Fibroblast of lung (primary cell): ENCODE measurements at regions not wholly inside any gene's neighbourhood (a gene's known extent, or its start where the extent isn't known, plus 50 kb on each side); places are given as distances from the start of the nearest gene placed in this dataset.

Source experiments
- DNase-seq, 2 donors: peaks; one replicate each; pipeline versions ENCODE4 v3.0.0 to v3.0.0-alpha.2; 2010; ENCODE audit warnings: low read depth in 2 of 2
- H2AFZ ChIP-seq: 2 replicates; pipeline ENCODE4 v1.5.1; 2012; ENCODE audit warnings: low read length, control low read depth, inconsistent platforms
- H3K27ac ChIP-seq: 2 replicates; pipeline ENCODE4 v1.5.1; 2011; ENCODE audit warnings: low read length, control low read depth; ENCODE audit not compliant: insufficient read depth
- H3K27me3 ChIP-seq: 2 replicates; pipeline ENCODE4 v1.5.1; 2011; ENCODE audit warnings: mild to moderate bottlenecking, low read length; ENCODE audit not compliant: control insufficient read depth, insufficient read depth
- H3K36me3 ChIP-seq: 2 replicates; pipeline ENCODE4 v1.5.1; 2011; ENCODE audit warnings: low read length; ENCODE audit not compliant: control insufficient read depth, insufficient read depth
- H3K4me1 ChIP-seq: 2 replicates; pipeline ENCODE4 v1.5.1; 2011; ENCODE audit warnings: low read length; ENCODE audit not compliant: control insufficient read depth, insufficient read depth; ENCODE audit errors: extremely low read depth
- H3K4me2 ChIP-seq: 2 replicates; pipeline ENCODE4 v1.5.1; 2011; ENCODE audit warnings: low read length, control low read depth; ENCODE audit not compliant: insufficient read depth; ENCODE audit errors: extremely low read depth
- H3K4me3 ChIP-seq, 4 experiments: fragments of 200-600 bp in 1 of 4; sonication (generic) in 1 of 4; replicated peaks in 1 of 4; 2 replicates each; pipeline ENCODE4 v1.5.1; 2011 to 2016; ENCODE audit warnings: low read length in 4 of 4, low read depth in 3 of 4, mild to moderate bottlenecking in 3 of 4, control low read depth in 2 of 4, inconsistent platforms in 1 of 4, mixed read lengths in 1 of 4; ENCODE audit not compliant: insufficient read depth in 1 of 4; ENCODE audit errors: control extremely low read depth in 1 of 4
- H3K79me2 ChIP-seq: 2 replicates; pipeline ENCODE4 v1.5.1; 2012; ENCODE audit warnings: mild to moderate bottlenecking, low read length, inconsistent platforms; ENCODE audit not compliant: control insufficient read depth, insufficient read depth
- H3K9ac ChIP-seq: 2 replicates; pipeline ENCODE4 v1.5.1; 2011; ENCODE audit warnings: mild to moderate bottlenecking, low read length, control low read depth; ENCODE audit not compliant: insufficient read depth
- H3K9me3 ChIP-seq: 2 replicates; pipeline ENCODE4 v1.5.1; 2012; ENCODE audit warnings: low read depth, low read length; ENCODE audit not compliant: control insufficient read depth, insufficient read depth
- H4K20me1 ChIP-seq: 2 replicates; pipeline ENCODE4 v1.5.1; 2011; ENCODE audit warnings: low read length; ENCODE audit not compliant: control insufficient read depth, insufficient read depth; ENCODE audit errors: extremely low read depth
- CTCF ChIP-seq, 2 donors: IDR thresholded peaks in 1 of 2; conservative IDR thresholded peaks in 1 of 2; 1 replicate in 1 of 2; 2 replicates in 1 of 2; pipeline ENCODE4 v1.5.1; 2011 to 2012; ENCODE audit warnings: low read length in 2 of 2, control low read depth in 1 of 2, inconsistent platforms in 1 of 2, low read depth in 1 of 2, mild to moderate bottlenecking in 1 of 2
- EZH2 ChIP-seq: IDR thresholded peaks from 2 replicates; pipeline ENCODE4 v1.5.1; 2012; ENCODE audit warnings: low read length, control low read depth, mild to moderate bottlenecking; ENCODE audit errors: missing control alignments

GRCh38 chr21:16011719-16012118 is 281.9 kb downstream of the USP25 start:
- Histone ChIP-seq H3K27ac (no peak overlapping the region), H3K4me1 (no peaks in the 10 kb centered on the region), H3K9ac (no peak overlapping the region), H3K27me3 (no peaks in the 10 kb centered on the region), H3K79me2 (no peaks in the 10 kb centered on the region), H2AFZ (no peak overlapping the region), H3K36me3 (no peaks in the 10 kb centered on the region), H3K9me3 (no peaks in the 10 kb centered on the region), H4K20me1 (no peaks in the 10 kb centered on the region), H3K4me2 (no peak overlapping the region), H3K4me3 (no peak overlapping the region)
- no peak for TF ChIP-seq EZH2
- TF ChIP-seq CTCF (conservative IDR thresholded peaks at IDR 0.05 in 1 of 2, IDR thresholded peaks at IDR 0.05 in 1 of 2; ENCODE audit: low read depth in 1 of 2, low read length in 2 of 2) = no peak
- no peak for DNase-seq

- Histone ChIP-seq H3K27ac (no peak overlapping the region), H4K20me1 (no peaks in the 10 kb centered on the region), H3K9ac (no peak overlapping the region), H3K4me2 (no peak overlapping the region), H3K9me3 (no peaks in the 10 kb centered on the region), H3K4me3 (no peak overlapping the region), H3K36me3 (no peaks in the 10 kb centered on the region), H3K79me2 (no peaks in the 10 kb centered on the region), H3K27me3 (no peaks in the 10 kb centered on the region), H2AFZ (no peak overlapping the region), H3K4me1 (no peaks in the 10 kb centered on the region)
- TF ChIP-seq EZH2 = no peak
- DNase-seq = no peak
Observed at GRCh38 chr21:16013570-16013969, 283.8 kb downstream of the USP25 start.

DNA sequence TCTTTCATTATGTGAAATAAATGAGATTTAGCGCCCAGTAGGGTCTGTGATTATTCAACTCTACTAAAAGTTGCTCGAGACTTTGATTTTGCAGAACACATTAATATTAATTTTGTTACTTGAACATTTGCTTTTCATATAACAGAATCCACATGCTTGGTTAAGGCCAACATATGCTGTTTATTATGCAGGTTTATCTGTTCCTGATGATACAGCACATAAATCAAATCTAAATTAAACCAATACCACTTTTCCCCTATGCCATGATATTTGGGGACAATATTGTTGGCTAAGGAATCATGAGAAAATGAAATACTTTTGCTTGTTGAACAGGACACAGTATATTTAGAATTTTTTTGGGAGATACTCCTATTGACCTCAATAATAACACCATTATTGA is 291.1 kb downstream of the USP25 start:
- Histone ChIP-seq H3K36me3 (no peaks in the 10 kb centered on the region), H3K9me3 (no peaks in the 10 kb centered on the region), H3K27ac (no peak overlapping the region), H3K79me2 (no peaks in the 10 kb centered on the region), H3K4me1 (no peaks in the 10 kb centered on the region), H3K4me3 (no peak overlapping the region), H3K4me2 (no peak overlapping the region), H3K9ac (no peak overlapping the region), H4K20me1 (no peaks in the 10 kb centered on the region), H2AFZ (no peak overlapping the region), H3K27me3 (no peaks in the 10 kb centered on the region)
- TF ChIP-seq CTCF (conservative IDR thresholded peaks at IDR 0.05 in 1 of 2, IDR thresholded peaks at IDR 0.05 in 1 of 2; ENCODE audit: low read depth in 1 of 2, low read length in 2 of 2) (no peak), EZH2 (no peak)
- DNase-seq = no peak
